ENCODE measurements at regions not wholly inside any gene's neighbourhood (a gene's known extent, or its start where the extent isn't known, plus 50 kb on each side); places are given as distances from the start of the nearest gene placed in this dataset.

GRCh38 chr20:58155148-58155925 lies 73.1 kb downstream of the ANKRD60 start:
- Histone ChIP-seq H3K9me3 (ENCODE audit: insufficient read depth, low read depth, low read length) (no peaks in the 10 kb centered on the region), H3K9ac (ENCODE audit: low read depth, low read length, poor library complexity, severe bottlenecking) (no peak overlapping the region), H3K79me2 (ENCODE audit: insufficient read depth, low read length) (no peaks in the 10 kb centered on the region), H3K4me2 (ENCODE audit: low read depth, low read length, poor library complexity, severe bottlenecking) (no peak overlapping the region), H3K4me3 (ENCODE audit: low read length, poor library complexity, severe bottlenecking) (no peak overlapping the region), H3K36me3 (ENCODE audit: insufficient read depth, low read length) (no peaks in the 10 kb centered on the region), H3K9me2 (replicated peaks; ENCODE audit: low read depth, low read length) (no peaks in the 10 kb centered on the region), H3K4me1 (ENCODE audit: insufficient read depth, low read length, poor library complexity, severe bottlenecking) (no peaks in the 10 kb centered on the region), H2AFZ (ENCODE audit: low read length) (no peak overlapping the region), H3F3A (ENCODE audit: low read depth) (no peaks in the 10 kb centered on the region), H4K20me1 (ENCODE audit: insufficient read depth, low read length, poor library complexity, severe bottlenecking) (no peaks in the 10 kb centered on the region), H3K27me3 (ENCODE audit: insufficient read depth, low read length, poor library complexity, severe bottlenecking) (no peaks in the 10 kb centered on the region)
- no peak for TF ChIP-seq EZH2phosphoT487 (IDR thresholded peaks at IDR 0.05; ENCODE audit: borderline replicate concordance)
- 0 out of 2 replicates have a peak, but pooled peaks have one; percentile 13 for TF ChIP-seq CTCF (conservative IDR thresholded peaks at IDR 0.05; ENCODE audit: low read length)

- Histone ChIP-seq H3K9me3 (ENCODE audit: insufficient read depth, low read depth, low read length) (no peaks in the 10 kb centered on the region), H3K79me2 (ENCODE audit: insufficient read depth, low read length) (no peaks in the 10 kb centered on the region), H3K4me2 (ENCODE audit: low read depth, low read length, poor library complexity, severe bottlenecking) (no peak overlapping the region), H3K36me3 (ENCODE audit: insufficient read depth, low read length) (no peaks in the 10 kb centered on the region), H3K9me2 (replicated peaks; ENCODE audit: low read depth, low read length) (no peaks in the 10 kb centered on the region), H3K4me1 (ENCODE audit: insufficient read depth, low read length, poor library complexity, severe bottlenecking) (no peaks in the 10 kb centered on the region), H3K4me3 (ENCODE audit: low read length, poor library complexity, severe bottlenecking) (no peak overlapping the region), H4K20me1 (ENCODE audit: insufficient read depth, low read length, poor library complexity, severe bottlenecking) (no peaks in the 10 kb centered on the region), H3K9ac (ENCODE audit: low read depth, low read length, poor library complexity, severe bottlenecking) (no peak overlapping the region), H3K27me3 (ENCODE audit: insufficient read depth, low read length, poor library complexity, severe bottlenecking) (no peaks in the 10 kb centered on the region), H3F3A (ENCODE audit: low read depth) (no peaks in the 10 kb centered on the region), H2AFZ (ENCODE audit: low read length) (no peak overlapping the region)
- TF ChIP-seq CTCF (conservative IDR thresholded peaks at IDR 0.05; ENCODE audit: low read length): no peak
- TF ChIP-seq EZH2phosphoT487 (IDR thresholded peaks at IDR 0.05; ENCODE audit: borderline replicate concordance): no peak
Measured at GRCh38 chr20:58154113-58154512, 74.3 kb downstream of the ANKRD60 start.

- H2AFZ ChIP-seq (ENCODE audit: low read length): no peak overlapping the region
- no peaks in the 10 kb centered on the region for H3K36me3 ChIP-seq (ENCODE audit: insufficient read depth, low read length)
- no peaks in the 10 kb centered on the region for H3K27me3 ChIP-seq (ENCODE audit: insufficient read depth, low read length, poor library complexity, severe bottlenecking)
- H3K4me2 ChIP-seq (ENCODE audit: low read depth, low read length, poor library complexity, severe bottlenecking): no peak overlapping the region
- H4K20me1 ChIP-seq (ENCODE audit: insufficient read depth, low read length, poor library complexity, severe bottlenecking): no peaks in the 10 kb centered on the region
- no peaks in the 10 kb centered on the region for H3F3A ChIP-seq (ENCODE audit: low read depth)
- no peak for TF ChIP-seq EZH2phosphoT487 (IDR thresholded peaks at IDR 0.05; ENCODE audit: borderline replicate concordance)
- H3K9ac ChIP-seq (ENCODE audit: low read depth, low read length, poor library complexity, severe bottlenecking): no peak overlapping the region
- H3K79me2 ChIP-seq (ENCODE audit: insufficient read depth, low read length): no peaks in the 10 kb centered on the region
- H3K9me2 ChIP-seq (replicated peaks; ENCODE audit: low read depth, low read length): no peaks in the 10 kb centered on the region
- H3K4me1 ChIP-seq (ENCODE audit: insufficient read depth, low read length, poor library complexity, severe bottlenecking): no peaks in the 10 kb centered on the region
- H3K4me3 ChIP-seq (ENCODE audit: low read length, poor library complexity, severe bottlenecking): no peak overlapping the region
- H3K9me3 ChIP-seq (ENCODE audit: insufficient read depth, low read depth, low read length): no peaks in the 10 kb centered on the region
Measured at GRCh38 chr20:58153121-58153520, 75.3 kb downstream of the ANKRD60 start.

- Histone ChIP-seq H3K27me3 (ENCODE audit: insufficient read depth, low read length, poor library complexity, severe bottlenecking) (no peaks in the 10 kb centered on the region), H3K4me2 (ENCODE audit: low read depth, low read length, poor library complexity, severe bottlenecking) (no peak overlapping the region), H3K9me2 (replicated peaks; ENCODE audit: low read depth, low read length) (no peaks in the 10 kb centered on the region), H3K36me3 (ENCODE audit: insufficient read depth, low read length) (no peaks in the 10 kb centered on the region), H3K4me3 (ENCODE audit: low read length, poor library complexity, severe bottlenecking) (no peak overlapping the region), H3K4me1 (ENCODE audit: insufficient read depth, low read length, poor library complexity, severe bottlenecking) (no peaks in the 10 kb centered on the region), H3F3A (ENCODE audit: low read depth) (no peaks in the 10 kb centered on the region), H2AFZ (ENCODE audit: low read length) (no peak overlapping the region), H3K9me3 (ENCODE audit: insufficient read depth, low read depth, low read length) (no peaks in the 10 kb centered on the region), H3K79me2 (ENCODE audit: insufficient read depth, low read length) (no peaks in the 10 kb centered on the region), H3K9ac (ENCODE audit: low read depth, low read length, poor library complexity, severe bottlenecking) (no peak overlapping the region), H4K20me1 (ENCODE audit: insufficient read depth, low read length, poor library complexity, severe bottlenecking) (no peaks in the 10 kb centered on the region)
- TF ChIP-seq CTCF (conservative IDR thresholded peaks at IDR 0.05; ENCODE audit: low read length) (no peak), EZH2phosphoT487 (IDR thresholded peaks at IDR 0.05; ENCODE audit: borderline replicate concordance) (no peak)
Measured at GRCh38 chr20:58150772-58151171, 77.7 kb downstream of the ANKRD60 start.
